OCI-LY3 (cell line): ENCODE measurements at regions not wholly inside any gene's neighbourhood (a gene's known extent, or its start where the extent isn't known, plus 50 kb on each side); places are given as distances from the start of the nearest gene placed in this dataset.

Experiments
- CTCF ChIP-seq: fragments of 200-600, 300-600 bp; sonication (generic); IDR thresholded peaks from 2 replicates; pipeline ENCODE4 v1.5.1; 2014; ENCODE audit warnings: antibody characterized with exemption, low read length, low read depth
- EZH2phosphoT487 ChIP-seq: fragments of 200-600 bp; shearing (Covaris generic); IDR thresholded peaks from 2 replicates; pipeline ENCODE4 v1.6.1; 2018; ENCODE audit warnings: antibody characterized with exemption, mixed run types, low read depth

GRCh38 chr18:5603153-5603552 lies 59.4 kb upstream of the EPB41L3 start:
- TF ChIP-seq CTCF (no peak), EZH2phosphoT487 (no peak)
